GM12872 (cell line): ENCODE measurements at regions not wholly inside any gene's neighbourhood (a gene's known extent, or its start where the extent isn't known, plus 50 kb on each side); places are given as distances from the start of the nearest gene placed in this dataset.

ENCODE experiments used
- TF ChIP-seq, protein P1 (sequence below): IDR thresholded peaks from 3 replicates; pipeline ENCODE4 v1.5.1; 2011; ENCODE audit warnings: low read depth, mild to moderate bottlenecking, low read length, moderate library complexity; ENCODE audit not compliant: insufficient read depth

GRCh38 chr3:59680919-59681318 lies 631.1 kb upstream of the CFAP20DC start:
- TF ChIP-seq, protein P1, sequence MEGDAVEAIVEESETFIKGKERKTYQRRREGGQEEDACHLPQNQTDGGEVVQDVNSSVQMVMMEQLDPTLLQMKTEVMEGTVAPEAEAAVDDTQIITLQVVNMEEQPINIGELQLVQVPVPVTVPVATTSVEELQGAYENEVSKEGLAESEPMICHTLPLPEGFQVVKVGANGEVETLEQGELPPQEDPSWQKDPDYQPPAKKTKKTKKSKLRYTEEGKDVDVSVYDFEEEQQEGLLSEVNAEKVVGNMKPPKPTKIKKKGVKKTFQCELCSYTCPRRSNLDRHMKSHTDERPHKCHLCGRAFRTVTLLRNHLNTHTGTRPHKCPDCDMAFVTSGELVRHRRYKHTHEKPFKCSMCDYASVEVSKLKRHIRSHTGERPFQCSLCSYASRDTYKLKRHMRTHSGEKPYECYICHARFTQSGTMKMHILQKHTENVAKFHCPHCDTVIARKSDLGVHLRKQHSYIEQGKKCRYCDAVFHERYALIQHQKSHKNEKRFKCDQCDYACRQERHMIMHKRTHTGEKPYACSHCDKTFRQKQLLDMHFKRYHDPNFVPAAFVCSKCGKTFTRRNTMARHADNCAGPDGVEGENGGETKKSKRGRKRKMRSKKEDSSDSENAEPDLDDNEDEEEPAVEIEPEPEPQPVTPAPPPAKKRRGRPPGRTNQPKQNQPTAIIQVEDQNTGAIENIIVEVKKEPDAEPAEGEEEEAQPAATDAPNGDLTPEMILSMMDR = no peak

GRCh38 chr3:59677747-59678702 lies 628.2 kb upstream of the CFAP20DC start:
- TF ChIP-seq, protein P1 = no peak

DNA sequence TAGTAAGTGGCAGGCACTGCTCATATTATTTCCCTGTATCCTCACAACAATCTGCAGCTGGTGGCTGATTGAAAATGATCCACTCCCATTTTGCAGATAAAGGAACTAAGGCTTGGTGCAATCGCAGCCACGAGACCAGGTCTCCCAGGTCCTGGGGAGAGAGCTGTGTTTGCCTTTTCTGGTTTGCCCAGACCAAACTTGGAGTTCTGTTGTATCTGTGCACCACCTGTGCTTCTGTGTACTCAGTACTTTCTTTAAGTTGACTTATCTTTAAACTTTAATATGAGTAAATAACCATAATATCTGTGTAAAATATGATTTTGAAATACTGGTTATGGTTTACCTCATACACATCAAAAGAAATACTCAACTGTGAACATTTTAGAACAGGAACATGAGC lies 625.7 kb upstream of the CFAP20DC start:
- TF ChIP-seq, protein P1 = no peak

DNA sequence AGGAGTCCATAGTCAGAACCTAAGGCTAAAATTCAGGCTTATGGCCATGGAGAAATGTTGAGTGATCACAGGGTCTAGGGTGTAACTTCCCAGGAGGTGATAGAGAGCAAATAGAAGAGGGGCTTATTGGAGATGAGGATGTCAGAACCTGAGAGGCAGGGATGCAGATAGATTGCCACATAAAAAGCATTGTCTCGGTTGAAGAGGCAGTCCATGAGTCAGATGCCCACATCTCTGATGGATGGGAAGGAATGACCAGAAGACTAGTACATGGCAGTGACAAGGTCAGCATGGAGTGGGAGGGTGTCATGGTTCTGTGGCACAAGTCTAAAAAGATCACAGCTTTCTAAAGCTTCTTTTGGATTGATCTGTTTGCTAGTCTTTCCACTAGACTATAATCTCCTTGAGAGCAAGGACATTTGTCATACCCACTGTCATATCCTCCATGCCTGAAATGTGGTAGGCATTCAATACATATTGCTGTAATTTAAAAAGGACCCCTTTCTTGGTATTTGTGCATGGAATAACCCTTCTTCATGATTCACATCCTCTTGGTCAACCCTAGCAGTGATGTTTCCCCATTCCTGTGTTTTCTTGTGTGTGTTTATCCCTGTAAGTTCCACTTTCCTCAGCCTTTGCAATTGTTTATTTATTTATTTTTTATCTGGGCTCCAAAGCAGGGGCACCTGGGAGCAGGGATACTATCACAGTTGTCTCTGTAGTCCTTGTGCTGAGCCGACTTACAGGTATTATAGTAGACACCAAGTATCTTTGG lies 613.4 kb upstream of the CFAP20DC start:
- TF ChIP-seq, protein P1 = no peak

GRCh38 chr3:59660852-59661625 lies 611.2 kb upstream of the CFAP20DC start:
- TF ChIP-seq, protein P1 = no peak

DNA sequence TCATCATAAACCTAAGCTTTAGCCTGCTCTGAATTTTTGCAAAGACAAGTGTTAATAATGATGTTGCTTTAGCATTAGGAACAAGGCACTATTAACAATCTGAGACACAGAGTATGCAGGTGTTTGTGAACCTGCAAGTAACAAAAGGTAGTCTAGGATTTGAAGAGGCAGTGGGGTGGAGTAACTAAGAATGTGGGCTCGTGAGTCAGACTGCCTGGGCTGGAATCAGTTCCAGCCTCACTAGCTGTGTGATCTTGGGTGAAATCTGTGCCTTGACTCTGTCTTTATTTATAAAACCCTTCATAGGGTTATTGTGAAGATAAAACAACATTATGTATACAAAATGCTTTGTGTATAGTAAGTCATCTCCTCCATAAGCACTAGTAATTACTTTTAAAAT lies 610.6 kb upstream of the CFAP20DC start:
- TF ChIP-seq, protein P1 = no peak

GRCh38 chr3:59659755-59660154 lies 609.9 kb upstream of the CFAP20DC start:
- TF ChIP-seq, protein P1 = no peak
